Fibroblast of lung (primary cell): ENCODE measurements at regions not wholly inside any gene's neighbourhood (a gene's known extent, or its start where the extent isn't known, plus 50 kb on each side); places are given as distances from the start of the nearest gene placed in this dataset.

Source experiments
- EZH2 ChIP-seq: IDR thresholded peaks from 2 replicates; pipeline ENCODE4 v1.5.1; 2012; ENCODE audit warnings: low read length, control low read depth, mild to moderate bottlenecking; ENCODE audit errors: missing control alignments
- TF ChIP-seq, protein P1 (sequence below), 2 donors: IDR thresholded peaks in 1 of 2; conservative IDR thresholded peaks in 1 of 2; 1 replicate in 1 of 2; 2 replicates in 1 of 2; pipeline ENCODE4 v1.5.1; 2011 to 2012; ENCODE audit warnings: low read length in 2 of 2, control low read depth in 1 of 2, inconsistent platforms in 1 of 2, low read depth in 1 of 2, mild to moderate bottlenecking in 1 of 2

GRCh38 chr2:186105016-186105724 is 366.6 kb downstream of the FSIP2 start:
- TF ChIP-seq, protein P1, sequence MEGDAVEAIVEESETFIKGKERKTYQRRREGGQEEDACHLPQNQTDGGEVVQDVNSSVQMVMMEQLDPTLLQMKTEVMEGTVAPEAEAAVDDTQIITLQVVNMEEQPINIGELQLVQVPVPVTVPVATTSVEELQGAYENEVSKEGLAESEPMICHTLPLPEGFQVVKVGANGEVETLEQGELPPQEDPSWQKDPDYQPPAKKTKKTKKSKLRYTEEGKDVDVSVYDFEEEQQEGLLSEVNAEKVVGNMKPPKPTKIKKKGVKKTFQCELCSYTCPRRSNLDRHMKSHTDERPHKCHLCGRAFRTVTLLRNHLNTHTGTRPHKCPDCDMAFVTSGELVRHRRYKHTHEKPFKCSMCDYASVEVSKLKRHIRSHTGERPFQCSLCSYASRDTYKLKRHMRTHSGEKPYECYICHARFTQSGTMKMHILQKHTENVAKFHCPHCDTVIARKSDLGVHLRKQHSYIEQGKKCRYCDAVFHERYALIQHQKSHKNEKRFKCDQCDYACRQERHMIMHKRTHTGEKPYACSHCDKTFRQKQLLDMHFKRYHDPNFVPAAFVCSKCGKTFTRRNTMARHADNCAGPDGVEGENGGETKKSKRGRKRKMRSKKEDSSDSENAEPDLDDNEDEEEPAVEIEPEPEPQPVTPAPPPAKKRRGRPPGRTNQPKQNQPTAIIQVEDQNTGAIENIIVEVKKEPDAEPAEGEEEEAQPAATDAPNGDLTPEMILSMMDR (conservative IDR thresholded peaks at IDR 0.05 in 1 of 2, IDR thresholded peaks at IDR 0.05 in 1 of 2; ENCODE audit: low read depth in 1 of 2, low read length in 2 of 2) = no peak
- no peak for TF ChIP-seq EZH2
